ENCODE measurements at regions not wholly inside any gene's neighbourhood (a gene's known extent, or its start where the extent isn't known, plus 50 kb on each side); places are given as distances from the start of the nearest gene placed in this dataset.

DNA sequence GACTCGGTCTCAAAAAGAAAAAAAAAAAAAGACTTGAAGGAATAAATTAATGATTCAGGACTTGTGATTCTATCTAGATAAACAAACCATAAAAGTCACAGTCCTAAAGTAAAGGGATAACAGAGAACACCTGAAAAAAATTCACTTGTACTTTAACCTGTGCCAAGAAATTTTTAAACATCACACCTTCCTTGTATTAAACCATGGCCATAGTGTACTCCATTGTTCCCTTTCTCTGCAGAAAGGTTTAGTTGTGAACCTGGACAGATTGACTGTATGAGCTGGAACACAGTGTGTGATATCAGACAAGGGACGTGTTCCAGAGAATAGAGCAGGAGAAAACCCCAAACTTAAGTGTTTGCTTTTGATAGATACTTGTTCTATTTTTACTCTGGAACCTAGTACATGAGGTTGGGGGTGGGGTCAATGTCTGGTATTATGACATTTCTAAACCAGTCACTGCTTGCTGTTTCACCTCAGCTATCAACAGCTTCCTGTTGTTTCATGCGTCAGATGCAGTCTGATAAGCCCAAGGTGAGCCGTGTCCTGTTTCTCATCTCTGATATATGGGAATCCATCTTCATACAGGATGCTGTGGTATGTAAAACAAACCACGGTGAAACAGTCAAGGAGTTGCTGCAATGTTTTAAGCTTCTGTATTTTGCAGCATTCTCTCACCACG is 62.5 kb upstream of the ITGA1 start:
- TF ChIP-seq, protein P1, sequence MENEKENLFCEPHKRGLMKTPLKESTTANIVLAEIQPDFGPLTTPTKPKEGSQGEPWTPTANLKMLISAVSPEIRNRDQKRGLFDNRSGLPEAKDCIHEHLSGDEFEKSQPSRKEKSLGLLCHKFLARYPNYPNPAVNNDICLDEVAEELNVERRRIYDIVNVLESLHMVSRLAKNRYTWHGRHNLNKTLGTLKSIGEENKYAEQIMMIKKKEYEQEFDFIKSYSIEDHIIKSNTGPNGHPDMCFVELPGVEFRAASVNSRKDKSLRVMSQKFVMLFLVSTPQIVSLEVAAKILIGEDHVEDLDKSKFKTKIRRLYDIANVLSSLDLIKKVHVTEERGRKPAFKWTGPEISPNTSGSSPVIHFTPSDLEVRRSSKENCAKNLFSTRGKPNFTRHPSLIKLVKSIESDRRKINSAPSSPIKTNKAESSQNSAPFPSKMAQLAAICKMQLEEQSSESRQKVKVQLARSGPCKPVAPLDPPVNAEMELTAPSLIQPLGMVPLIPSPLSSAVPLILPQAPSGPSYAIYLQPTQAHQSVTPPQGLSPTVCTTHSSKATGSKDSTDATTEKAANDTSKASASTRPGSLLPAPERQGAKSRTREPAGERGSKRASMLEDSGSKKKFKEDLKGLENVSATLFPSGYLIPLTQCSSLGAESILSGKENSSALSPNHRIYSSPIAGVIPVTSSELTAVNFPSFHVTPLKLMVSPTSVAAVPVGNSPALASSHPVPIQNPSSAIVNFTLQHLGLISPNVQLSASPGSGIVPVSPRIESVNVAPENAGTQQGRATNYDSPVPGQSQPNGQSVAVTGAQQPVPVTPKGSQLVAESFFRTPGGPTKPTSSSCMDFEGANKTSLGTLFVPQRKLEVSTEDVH (IDR thresholded peaks at IDR 0.05; ENCODE audit: low read depth, partially characterized antibody): no peak
- TF ChIP-seq, protein P2, sequence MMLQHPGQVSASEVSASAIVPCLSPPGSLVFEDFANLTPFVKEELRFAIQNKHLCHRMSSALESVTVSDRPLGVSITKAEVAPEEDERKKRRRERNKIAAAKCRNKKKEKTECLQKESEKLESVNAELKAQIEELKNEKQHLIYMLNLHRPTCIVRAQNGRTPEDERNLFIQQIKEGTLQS (IDR thresholded peaks at IDR 0.05; ENCODE audit: borderline replicate concordance, extremely low read depth, low read depth, low read length): no peak
- TF ChIP-seq, protein P3, sequence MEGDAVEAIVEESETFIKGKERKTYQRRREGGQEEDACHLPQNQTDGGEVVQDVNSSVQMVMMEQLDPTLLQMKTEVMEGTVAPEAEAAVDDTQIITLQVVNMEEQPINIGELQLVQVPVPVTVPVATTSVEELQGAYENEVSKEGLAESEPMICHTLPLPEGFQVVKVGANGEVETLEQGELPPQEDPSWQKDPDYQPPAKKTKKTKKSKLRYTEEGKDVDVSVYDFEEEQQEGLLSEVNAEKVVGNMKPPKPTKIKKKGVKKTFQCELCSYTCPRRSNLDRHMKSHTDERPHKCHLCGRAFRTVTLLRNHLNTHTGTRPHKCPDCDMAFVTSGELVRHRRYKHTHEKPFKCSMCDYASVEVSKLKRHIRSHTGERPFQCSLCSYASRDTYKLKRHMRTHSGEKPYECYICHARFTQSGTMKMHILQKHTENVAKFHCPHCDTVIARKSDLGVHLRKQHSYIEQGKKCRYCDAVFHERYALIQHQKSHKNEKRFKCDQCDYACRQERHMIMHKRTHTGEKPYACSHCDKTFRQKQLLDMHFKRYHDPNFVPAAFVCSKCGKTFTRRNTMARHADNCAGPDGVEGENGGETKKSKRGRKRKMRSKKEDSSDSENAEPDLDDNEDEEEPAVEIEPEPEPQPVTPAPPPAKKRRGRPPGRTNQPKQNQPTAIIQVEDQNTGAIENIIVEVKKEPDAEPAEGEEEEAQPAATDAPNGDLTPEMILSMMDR (IDR thresholded peaks at IDR 0.05 in 2 of 3, conservative IDR thresholded peaks at IDR 0.05 in 1 of 3; ENCODE audit: control insufficient read depth in 2 of 3, extremely low read depth in 1 of 3, insufficient read depth in 1 of 3, low read depth in 3 of 3, low read length in 3 of 3): no peak
- TF ChIP-seq SPI1 (IDR thresholded peaks at IDR 0.05; ENCODE audit: borderline replicate concordance, insufficient read depth, low read depth, low read length): no peak
- TF ChIP-seq RAD21 (IDR thresholded peaks at IDR 0.05; ENCODE audit: insufficient read depth, low read depth, low read length): no peak
- TF ChIP-seq, protein P4, sequence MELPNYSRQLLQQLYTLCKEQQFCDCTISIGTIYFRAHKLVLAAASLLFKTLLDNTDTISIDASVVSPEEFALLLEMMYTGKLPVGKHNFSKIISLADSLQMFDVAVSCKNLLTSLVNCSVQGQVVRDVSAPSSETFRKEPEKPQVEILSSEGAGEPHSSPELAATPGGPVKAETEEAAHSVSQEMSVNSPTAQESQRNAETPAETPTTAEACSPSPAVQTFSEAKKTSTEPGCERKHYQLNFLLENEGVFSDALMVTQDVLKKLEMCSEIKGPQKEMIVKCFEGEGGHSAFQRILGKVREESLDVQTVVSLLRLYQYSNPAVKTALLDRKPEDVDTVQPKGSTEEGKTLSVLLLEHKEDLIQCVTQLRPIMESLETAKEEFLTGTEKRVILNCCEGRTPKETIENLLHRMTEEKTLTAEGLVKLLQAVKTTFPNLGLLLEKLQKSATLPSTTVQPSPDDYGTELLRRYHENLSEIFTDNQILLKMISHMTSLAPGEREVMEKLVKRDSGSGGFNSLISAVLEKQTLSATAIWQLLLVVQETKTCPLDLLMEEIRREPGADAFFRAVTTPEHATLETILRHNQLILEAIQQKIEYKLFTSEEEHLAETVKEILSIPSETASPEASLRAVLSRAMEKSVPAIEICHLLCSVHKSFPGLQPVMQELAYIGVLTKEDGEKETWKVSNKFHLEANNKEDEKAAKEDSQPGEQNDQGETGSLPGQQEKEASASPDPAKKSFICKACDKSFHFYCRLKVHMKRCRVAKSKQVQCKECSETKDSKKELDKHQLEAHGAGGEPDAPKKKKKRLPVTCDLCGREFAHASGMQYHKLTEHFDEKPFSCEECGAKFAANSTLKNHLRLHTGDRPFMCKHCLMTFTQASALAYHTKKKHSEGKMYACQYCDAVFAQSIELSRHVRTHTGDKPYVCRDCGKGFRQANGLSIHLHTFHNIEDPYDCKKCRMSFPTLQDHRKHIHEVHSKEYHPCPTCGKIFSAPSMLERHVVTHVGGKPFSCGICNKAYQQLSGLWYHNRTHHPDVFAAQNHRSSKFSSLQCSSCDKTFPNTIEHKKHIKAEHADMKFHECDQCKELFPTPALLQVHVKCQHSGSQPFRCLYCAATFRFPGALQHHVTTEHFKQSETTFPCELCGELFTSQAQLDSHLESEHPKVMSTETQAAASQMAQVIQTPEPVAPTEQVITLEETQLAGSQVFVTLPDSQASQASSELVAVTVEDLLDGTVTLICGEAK (IDR thresholded peaks at IDR 0.05; ENCODE audit: borderline replicate concordance): no peak
- TF ChIP-seq BCL11A (IDR thresholded peaks at IDR 0.05; ENCODE audit: low read depth, low read length): no peak
- no peak for TF ChIP-seq POLR2A (IDR thresholded peaks at IDR 0.05; ENCODE audit: low read depth, low read length)
- TF ChIP-seq EZH2 (IDR thresholded peaks at IDR 0.05; ENCODE audit: borderline replicate concordance, control insufficient read depth, low read depth, low read length): no peak
- TF ChIP-seq SMC3 (IDR thresholded peaks at IDR 0.05; ENCODE audit: borderline replicate concordance, low read length): no peak
